ENCODE measurements at regions not wholly inside any gene's neighbourhood (a gene's known extent, or its start where the extent isn't known, plus 50 kb on each side); places are given as distances from the start of the nearest gene placed in this dataset.
"Not testable (repeated sequence)": the region's sequence is repeated elsewhere in the genome, so short reads cannot be mapped to it uniquely, and the experiment has no call there.

GRCh38 chr1:187038784-187039183 is 210.0 kb downstream of the PLA2G4A start:
- DNase-seq, result no peak

GRCh38 chr1:187041104-187041503 is 212.4 kb downstream of the PLA2G4A start:
- DNase-seq, result no peak

GRCh38 chr1:187042538-187042937 is 213.8 kb downstream of the PLA2G4A start:
- DNase-seq, result no peak

GRCh38 chr1:187043433-187043832 is 214.7 kb downstream of the PLA2G4A start:
- not testable (repeated sequence) for DNase-seq

GRCh38 chr1:187044411-187044810 is 215.7 kb downstream of the PLA2G4A start:
- no peak for DNase-seq

- DNase-seq, result no peak
Observed at GRCh38 chr1:187045371-187045770, 216.6 kb downstream of the PLA2G4A start.

GRCh38 chr1:187046293-187046692 is 217.5 kb downstream of the PLA2G4A start:
- DNase-seq, result no peak

- no peak for DNase-seq
Observed at GRCh38 chr1:187047298-187047697, 218.5 kb downstream of the PLA2G4A start.

- DNase-seq, result no peak
Observed at GRCh38 chr1:187051618-187052232, 223.0 kb downstream of the PLA2G4A start.

GRCh38 chr1:187053876-187054275 is 225.1 kb downstream of the PLA2G4A start:
- no peak for DNase-seq

- no peak for DNase-seq
Observed at GRCh38 chr1:187054862-187055757, 226.4 kb downstream of the PLA2G4A start.

GRCh38 chr1:187063271-187063670 is 234.5 kb downstream of the PLA2G4A start:
- no peak for DNase-seq

GRCh38 chr1:187067160-187067559 is 238.4 kb downstream of the PLA2G4A start:
- DNase-seq, result no peak

- DNase-seq, result no peak
Observed at GRCh38 chr1:187070076-187070475, 241.3 kb downstream of the PLA2G4A start.

- peak; percentile 84 for DNase-seq
Observed at GRCh38 chr1:187072262-187073034, 243.7 kb downstream of the PLA2G4A start.

GRCh38 chr1:187073035-187073560 is 244.3 kb downstream of the PLA2G4A start:
- peak; percentile 84 for DNase-seq

GRCh38 chr1:187073634-187074245 is 245.0 kb downstream of the PLA2G4A start:
- not testable (repeated sequence) for DNase-seq

- no peak for DNase-seq
Observed at GRCh38 chr1:187074445-187075048, 245.8 kb downstream of the PLA2G4A start.

- DNase-seq, result no peak
Observed at GRCh38 chr1:187076922-187077321, 248.2 kb downstream of the PLA2G4A start.

- no peak for DNase-seq
Observed at GRCh38 chr1:187078321-187078720, 249.6 kb downstream of the PLA2G4A start.

GRCh38 chr1:187078916-187079315 is 250.2 kb downstream of the PLA2G4A start:
- DNase-seq, result no peak

GRCh38 chr1:187079330-187079729 is 250.6 kb downstream of the PLA2G4A start:
- no peak for DNase-seq
